ENCODE measurements at regions not wholly inside any gene's neighbourhood (a gene's known extent, or its start where the extent isn't known, plus 50 kb on each side); places are given as distances from the start of the nearest gene placed in this dataset.

DNA sequence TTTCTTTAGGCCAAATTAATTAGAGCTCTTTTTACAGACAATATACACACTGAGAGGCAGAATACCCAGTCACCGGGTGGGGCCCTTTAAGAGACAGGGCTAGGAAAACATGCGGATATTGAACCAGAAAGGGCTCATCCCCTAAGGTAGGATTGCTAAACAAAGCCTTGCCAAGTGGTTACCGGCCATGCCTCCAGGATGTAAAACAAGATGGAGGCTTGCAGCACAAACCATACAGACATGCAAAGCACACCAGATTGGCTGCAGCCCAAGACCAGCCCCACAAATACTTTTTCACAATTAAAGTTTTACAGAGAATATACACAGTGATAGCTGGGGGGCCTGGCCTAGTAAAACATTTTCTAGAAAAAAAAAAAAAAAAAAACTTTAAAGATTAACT, 210.0 kb downstream of the KLHL4 start:
- H3K36me3 ChIP-seq (ENCODE audit: insufficient read depth, low read length): no peaks in the 10 kb centered on the region
- H3K9ac ChIP-seq (ENCODE audit: low read length): no peak overlapping the region
- no peaks in the 10 kb centered on the region for H3K27me3 ChIP-seq (ENCODE audit: insufficient read depth, low read length)
- no peaks in the 10 kb centered on the region for H3K79me2 ChIP-seq (ENCODE audit: insufficient read depth, low read length)
- no peaks in the 10 kb centered on the region for H3K9me2 ChIP-seq (ENCODE audit: low read depth, low read length)
- H3K4me2 ChIP-seq (ENCODE audit: low read length): no peak overlapping the region
- TF ChIP-seq EZH2 (IDR thresholded peaks at IDR 0.05; ENCODE audit: borderline replicate concordance, low read length): no peak
- TF ChIP-seq, protein P1, sequence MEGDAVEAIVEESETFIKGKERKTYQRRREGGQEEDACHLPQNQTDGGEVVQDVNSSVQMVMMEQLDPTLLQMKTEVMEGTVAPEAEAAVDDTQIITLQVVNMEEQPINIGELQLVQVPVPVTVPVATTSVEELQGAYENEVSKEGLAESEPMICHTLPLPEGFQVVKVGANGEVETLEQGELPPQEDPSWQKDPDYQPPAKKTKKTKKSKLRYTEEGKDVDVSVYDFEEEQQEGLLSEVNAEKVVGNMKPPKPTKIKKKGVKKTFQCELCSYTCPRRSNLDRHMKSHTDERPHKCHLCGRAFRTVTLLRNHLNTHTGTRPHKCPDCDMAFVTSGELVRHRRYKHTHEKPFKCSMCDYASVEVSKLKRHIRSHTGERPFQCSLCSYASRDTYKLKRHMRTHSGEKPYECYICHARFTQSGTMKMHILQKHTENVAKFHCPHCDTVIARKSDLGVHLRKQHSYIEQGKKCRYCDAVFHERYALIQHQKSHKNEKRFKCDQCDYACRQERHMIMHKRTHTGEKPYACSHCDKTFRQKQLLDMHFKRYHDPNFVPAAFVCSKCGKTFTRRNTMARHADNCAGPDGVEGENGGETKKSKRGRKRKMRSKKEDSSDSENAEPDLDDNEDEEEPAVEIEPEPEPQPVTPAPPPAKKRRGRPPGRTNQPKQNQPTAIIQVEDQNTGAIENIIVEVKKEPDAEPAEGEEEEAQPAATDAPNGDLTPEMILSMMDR (IDR thresholded peaks at IDR 0.05; ENCODE audit: low read length): no peak
- peaks cover 5% of the 10 kb centered on the region for H3K4me1 ChIP-seq (ENCODE audit: insufficient read depth, low read length, severe bottlenecking)
- H3K4me3 ChIP-seq (ENCODE audit: low read depth, low read length, poor library complexity, severe bottlenecking): no peak overlapping the region
- H3K9me3 ChIP-seq (ENCODE audit: low read length): no peaks in the 10 kb centered on the region
- H3F3A ChIP-seq (ENCODE audit: insufficient read depth, low read length): no peaks in the 10 kb centered on the region
- no peak overlapping the region for H2AFZ ChIP-seq (ENCODE audit: low read length)
- no peaks in the 10 kb centered on the region for H4K20me1 ChIP-seq (ENCODE audit: insufficient read depth, low read length)
- H3K27ac ChIP-seq (ENCODE audit: low read depth, low read length, poor library complexity, severe bottlenecking): no peak overlapping the region

- Histone ChIP-seq H3K9ac (ENCODE audit: low read length) (no peak overlapping the region), H2AFZ (ENCODE audit: low read length) (no peak overlapping the region), H3K27ac (ENCODE audit: low read depth, low read length, poor library complexity, severe bottlenecking) (no peak overlapping the region), H3K36me3 (ENCODE audit: insufficient read depth, low read length) (no peaks in the 10 kb centered on the region), H3F3A (ENCODE audit: insufficient read depth, low read length) (no peaks in the 10 kb centered on the region), H3K27me3 (ENCODE audit: insufficient read depth, low read length) (no peaks in the 10 kb centered on the region), H3K4me3 (ENCODE audit: low read depth, low read length, poor library complexity, severe bottlenecking) (no peak overlapping the region), H3K9me2 (ENCODE audit: low read depth, low read length) (no peaks in the 10 kb centered on the region), H3K79me2 (ENCODE audit: insufficient read depth, low read length) (no peaks in the 10 kb centered on the region), H3K4me2 (ENCODE audit: low read length) (no peak overlapping the region), H4K20me1 (ENCODE audit: insufficient read depth, low read length) (no peaks in the 10 kb centered on the region), H3K4me1 (ENCODE audit: insufficient read depth, low read length, severe bottlenecking) (peaks cover 5% of the 10 kb centered on the region), H3K9me3 (ENCODE audit: low read length) (no peaks in the 10 kb centered on the region)
- TF ChIP-seq, protein P1 (IDR thresholded peaks at IDR 0.05; ENCODE audit: low read length): no peak
- TF ChIP-seq EZH2 (IDR thresholded peaks at IDR 0.05; ENCODE audit: borderline replicate concordance, low read length): no peak
Observed at GRCh38 chrX:87728024-87728423, 210.4 kb downstream of the KLHL4 start.

- no peak overlapping the region for H3K4me3 ChIP-seq (ENCODE audit: low read depth, low read length, poor library complexity, severe bottlenecking)
- H3K9me3 ChIP-seq (ENCODE audit: low read length): no peaks in the 10 kb centered on the region
- no peak for TF ChIP-seq EZH2 (IDR thresholded peaks at IDR 0.05; ENCODE audit: borderline replicate concordance, low read length)
- TF ChIP-seq, protein P1 (IDR thresholded peaks at IDR 0.05; ENCODE audit: low read length): no peak
- H3K79me2 ChIP-seq (ENCODE audit: insufficient read depth, low read length): no peaks in the 10 kb centered on the region
- H2AFZ ChIP-seq (ENCODE audit: low read length): no peak overlapping the region
- H3K27ac ChIP-seq (ENCODE audit: low read depth, low read length, poor library complexity, severe bottlenecking): no peak overlapping the region
- no peak overlapping the region for H3K9ac ChIP-seq (ENCODE audit: low read length)
- H3K4me2 ChIP-seq (ENCODE audit: low read length): no peak overlapping the region
- no peaks in the 10 kb centered on the region for H3K9me2 ChIP-seq (ENCODE audit: low read depth, low read length)
- H3K27me3 ChIP-seq (ENCODE audit: insufficient read depth, low read length): no peaks in the 10 kb centered on the region
- H3F3A ChIP-seq (ENCODE audit: insufficient read depth, low read length): no peaks in the 10 kb centered on the region
- peaks cover 5% of the 10 kb centered on the region for H3K4me1 ChIP-seq (ENCODE audit: insufficient read depth, low read length, severe bottlenecking)
- H3K36me3 ChIP-seq (ENCODE audit: insufficient read depth, low read length): no peaks in the 10 kb centered on the region
- no peaks in the 10 kb centered on the region for H4K20me1 ChIP-seq (ENCODE audit: insufficient read depth, low read length)
Observed at GRCh38 chrX:87728459-87728858, 210.9 kb downstream of the KLHL4 start.
